HepG2 (cell line): ENCODE measurements at regions not wholly inside any gene's neighbourhood (a gene's known extent, or its start where the extent isn't known, plus 50 kb on each side); places are given as distances from the start of the nearest gene placed in this dataset.

Source experiments
- ATAC-seq: fragments of 200-7000 bp; cut with Tn5 transposase; 3 replicates; pipeline ENCODE4 v1.9.1; 2020; ENCODE audit warnings: mild to moderate bottlenecking, moderate library complexity
- BruUV-seq: library from RNA; stranded (reverse); fragments of 400-500 nt; replicated peaks from 2 replicates; lab custom pipeline; 2021; lab: Mats Ljungman, UMichigan
- CTCF ChIA-PET: fragments of 300-600 bp; formaldehyde crosslinking; extraction: SDS; loops from one replicate; lab custom pipeline; 2021; ENCODE audit warnings: low total read pairs, inconsistent platforms, low intra/inter-chr PET ratio; lab: Yijun Ruan, JAX
- POLR2A ChIA-PET: fragments of 350-600 bp; sonication (Branson Sonifier 250); formaldehyde crosslinking; loops from one replicate; lab custom pipeline; 2020; ENCODE audit warnings: antibody characterized with exemption, inconsistent platforms; lab: Yijun Ruan, JAX
- DNase-seq: peaks from one replicate; pipeline ENCODE4 v3.0.0-alpha.2; 2015; ENCODE audit warnings: low spot score
- FAIRE-seq: peaks from 3 replicates; lab custom pipeline; 2011; peaks lifted over from hg19 to GRCh38; lab: Jason Lieb, UNC
- H2AFZ ChIP-seq: one replicate; pipeline ENCODE4 v1.6.1; 2011; ENCODE audit warnings: low read length, inconsistent platforms
- H3K27ac ChIP-seq: fragments of 300-600 bp; 3 replicates; pipeline ENCODE4 v1.8.0; 2011; ENCODE audit warnings: mixed run types, mild to moderate bottlenecking, mixed read lengths, low read length, inconsistent platforms; ENCODE audit not compliant: insufficient read depth; ENCODE audit errors: extremely low read length
- H3K27me3 ChIP-seq, 2 experiments: fragments of 200-600 bp in 1 of 2; 2 replicates in 1 of 2; 3 replicates in 1 of 2; pipeline versions ENCODE4 v1.6.0 to v1.8.0; 2011; ENCODE audit warnings: low read length in 2 of 2, mild to moderate bottlenecking in 2 of 2, moderate library complexity in 2 of 2, inconsistent platforms in 1 of 2; ENCODE audit not compliant: insufficient read depth in 2 of 2, control insufficient read depth in 1 of 2
- H3K36me3 ChIP-seq, 2 experiments: fragments of 200-600 bp in 1 of 2; replicated peaks in 1 of 2; 2 replicates in 1 of 2; 3 replicates in 1 of 2; pipeline versions ENCODE4 v1.5.1 to v1.8.0; 2011; ENCODE audit warnings: low read length in 2 of 2, inconsistent platforms in 1 of 2; ENCODE audit not compliant: insufficient read depth in 2 of 2, control insufficient read depth in 1 of 2
- H3K4me1 ChIP-seq: 2 replicates; pipeline ENCODE4 v1.5.1; 2012; ENCODE audit warnings: low read length, inconsistent platforms; ENCODE audit not compliant: insufficient read depth
- H3K4me2 ChIP-seq: 2 replicates; pipeline ENCODE4 v1.6.0; 2011; ENCODE audit warnings: low read depth, low read length, inconsistent platforms
- H3K4me3 ChIP-seq, 3 experiments: fragments of 200-600 bp in 1 of 3; sonication (generic), shearing (Covaris generic) in 1 of 3; replicated peaks in 1 of 3; 2 replicates each; pipeline ENCODE4 v1.5.1; 2011 to 2016; ENCODE audit warnings: low read length in 3 of 3, inconsistent platforms in 2 of 3, low read depth in 2 of 3, mild to moderate bottlenecking in 2 of 3, control low read depth in 1 of 3, mixed read lengths in 1 of 3; ENCODE audit not compliant: insufficient read depth in 1 of 3
- H3K79me2 ChIP-seq: one replicate; pipeline ENCODE4 v1.6.1; 2011; ENCODE audit warnings: low read length, inconsistent platforms; ENCODE audit not compliant: insufficient read depth
- H3K9ac ChIP-seq: 2 replicates; pipeline ENCODE4 v1.6.0; 2011; ENCODE audit warnings: mild to moderate bottlenecking, low read depth, low read length, inconsistent platforms; ENCODE audit not compliant: insufficient read depth
- H3K9me3 ChIP-seq: 2 replicates; pipeline ENCODE4 v1.5.1; 2012; ENCODE audit warnings: mild to moderate bottlenecking, low read length
- H4K20me1 ChIP-seq: 2 replicates; pipeline ENCODE4 v1.6.0; 2011; ENCODE audit warnings: inconsistent platforms, mild to moderate bottlenecking, low read length, moderate library complexity; ENCODE audit not compliant: insufficient read depth
- ATM ChIP-seq: fragments of 450-650 bp; IDR thresholded peaks from 2 replicates; pipeline ENCODE4 v1.7.1; 2017; ENCODE audit warnings: mild to moderate bottlenecking, borderline replicate concordance
- ISL2 ChIP-seq: sonication (generic); formaldehyde crosslinking; IDR thresholded peaks from 2 replicates; pipeline ENCODE4 v1.5.0; 2020; ENCODE audit warnings: missing genetic modification reagents
- KAT2B ChIP-seq: fragments of 150-350 bp; IDR thresholded peaks from 2 replicates; pipeline ENCODE4 v1.6.1; 2014; ENCODE audit warnings: low read depth, low read length, borderline replicate concordance
- MEIS1 ChIP-seq: sonication (generic); formaldehyde crosslinking; IDR thresholded peaks from 2 replicates; pipeline ENCODE4 v1.9.0; 2021; ENCODE audit warnings: mild to moderate bottlenecking, missing genetic modification reagents, moderate library complexity, borderline replicate concordance
- MXI1 ChIP-seq: IDR thresholded peaks from 3 replicates; pipeline ENCODE4 v1.6.1; 2012; ENCODE audit warnings: low read depth, low read length, inconsistent platforms, borderline replicate concordance
- NKX3-1 ChIP-seq: sonication (generic); formaldehyde crosslinking; IDR thresholded peaks from 2 replicates; pipeline ENCODE4 v1.5.0; 2020; ENCODE audit warnings: missing genetic modification reagents
- RFX1 ChIP-seq: fragments of 450-650 bp; IDR thresholded peaks from 2 replicates; pipeline ENCODE4 v1.6.1; 2017
- SUZ12 ChIP-seq: fragments of 150-350 bp; IDR thresholded peaks from 2 replicates; pipeline ENCODE4 v1.6.1; 2014; ENCODE audit warnings: low read depth, low read length
- ZSCAN12 ChIP-seq: sonication (generic); formaldehyde crosslinking; IDR thresholded peaks from 2 replicates; pipeline ENCODE4 v1.9.0; 2021; ENCODE audit warnings: mild to moderate bottlenecking, missing genetic modification reagents
- in situ Hi-C: cut with HindIII; loops from 2 replicates; pipeline ENCODE4 v1.10.0; 2017; ENCODE audit warnings: low pct_unique_long_range_greater_than_20kb; ENCODE audit not compliant: extremely low pct_ligation_motif_present
- intact Hi-C: fragments of 100-400 bp; cut with micrococcal nuclease; formaldehyde crosslinking; loops from one replicate; pipeline ENCODE4 v1.10.0; 2022; ENCODE audit not compliant: unreplicated experiment
- TF ChIP-seq, protein P1 (sequence below): sonication (generic); formaldehyde crosslinking; IDR thresholded peaks from 2 replicates; pipeline ENCODE4 v1.4.0; 2020; ENCODE audit warnings: mild to moderate bottlenecking, missing genetic modification reagents
- TF ChIP-seq, protein P2 (sequence below): IDR thresholded peaks from 2 replicates; pipeline ENCODE4 v1.6.1; 2016; ENCODE audit warnings: missing compliant biosample characterization, missing genetic modification reagents, borderline replicate concordance
- TF ChIP-seq, protein P3 (sequence below): sonication (generic); formaldehyde crosslinking; IDR thresholded peaks from 2 replicates; pipeline ENCODE4 v1.5.0; 2020; ENCODE audit warnings: missing genetic modification reagents
- TF ChIP-seq, protein P4 (sequence below): fragments of 450-650 bp; IDR thresholded peaks from 2 replicates; pipeline ENCODE4 v1.6.1; 2017; ENCODE audit warnings: mild to moderate bottlenecking

DNA sequence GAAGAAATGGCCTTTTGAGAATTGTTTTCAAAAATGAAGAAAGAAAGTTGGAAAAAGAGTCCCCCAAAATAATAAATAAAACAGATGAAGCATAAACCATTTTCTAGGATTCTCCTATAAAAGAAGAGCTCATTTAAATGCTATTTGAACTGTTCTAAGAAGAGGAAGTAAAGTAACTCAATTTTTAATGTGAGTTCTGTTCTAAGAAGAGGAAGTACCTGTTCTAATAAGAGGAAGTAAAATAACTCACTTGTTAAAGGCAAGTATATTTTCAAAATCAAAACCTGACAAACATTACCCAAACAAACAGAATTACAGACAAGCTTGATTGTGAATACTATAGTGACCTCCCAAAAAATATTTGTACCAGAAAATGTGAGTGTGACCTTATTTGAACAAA is 1326.3 kb downstream of the C4orf33 start:
- intact Hi-C loops = no loop called here
- FAIRE-seq (no peak), ATAC-seq (no peak), DNase-seq (no peak)
- H3K9ac ChIP-seq = no peak overlapping the region
- H3K4me1 ChIP-seq = no peaks in the 10 kb centered on the region
- H3K79me2 ChIP-seq = no peaks in the 10 kb centered on the region
- H3K9me3 ChIP-seq = no peaks in the 10 kb centered on the region
- no peaks in the 10 kb centered on the region for H3K27me3 ChIP-seq
- ChIA-PET POLR2A (no interaction called here), CTCF (no interaction called here)
- H2AFZ ChIP-seq = no peak overlapping the region
- H3K27ac ChIP-seq = no peak overlapping the region
- H3K4me3 ChIP-seq = no peak overlapping the region
- H3K4me2 ChIP-seq = no peak overlapping the region
- TF ChIP-seq ISL2 (no peak), MEIS1 (no peak), KAT2B (no peak), SUZ12 (no peak), RFX1 (no peak), MXI1 (no peak), ZSCAN12 (no peak), ATM (no peak), NKX3-1 (CRISPR knock-in tag) (no peak)
- TF ChIP-seq, protein P1, sequence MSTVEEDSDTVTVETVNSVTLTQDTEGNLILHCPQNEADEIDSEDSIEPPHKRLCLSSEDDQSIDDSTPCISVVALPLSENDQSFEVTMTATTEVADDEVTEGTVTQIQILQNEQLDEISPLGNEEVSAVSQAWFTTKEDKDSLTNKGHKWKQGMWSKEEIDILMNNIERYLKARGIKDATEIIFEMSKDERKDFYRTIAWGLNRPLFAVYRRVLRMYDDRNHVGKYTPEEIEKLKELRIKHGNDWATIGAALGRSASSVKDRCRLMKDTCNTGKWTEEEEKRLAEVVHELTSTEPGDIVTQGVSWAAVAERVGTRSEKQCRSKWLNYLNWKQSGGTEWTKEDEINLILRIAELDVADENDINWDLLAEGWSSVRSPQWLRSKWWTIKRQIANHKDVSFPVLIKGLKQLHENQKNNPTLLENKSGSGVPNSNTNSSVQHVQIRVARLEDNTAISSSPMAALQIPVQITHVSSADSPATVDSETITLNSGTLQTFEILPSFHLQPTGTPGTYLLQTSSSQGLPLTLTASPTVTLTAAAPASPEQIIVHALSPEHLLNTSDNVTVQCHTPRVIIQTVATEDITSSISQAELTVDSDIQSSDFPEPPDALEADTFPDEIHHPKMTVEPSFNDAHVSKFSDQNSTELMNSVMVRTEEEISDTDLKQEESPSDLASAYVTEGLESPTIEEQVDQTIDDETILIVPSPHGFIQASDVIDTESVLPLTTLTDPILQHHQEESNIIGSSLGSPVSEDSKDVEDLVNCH = no peak
- TF ChIP-seq, protein P2, sequence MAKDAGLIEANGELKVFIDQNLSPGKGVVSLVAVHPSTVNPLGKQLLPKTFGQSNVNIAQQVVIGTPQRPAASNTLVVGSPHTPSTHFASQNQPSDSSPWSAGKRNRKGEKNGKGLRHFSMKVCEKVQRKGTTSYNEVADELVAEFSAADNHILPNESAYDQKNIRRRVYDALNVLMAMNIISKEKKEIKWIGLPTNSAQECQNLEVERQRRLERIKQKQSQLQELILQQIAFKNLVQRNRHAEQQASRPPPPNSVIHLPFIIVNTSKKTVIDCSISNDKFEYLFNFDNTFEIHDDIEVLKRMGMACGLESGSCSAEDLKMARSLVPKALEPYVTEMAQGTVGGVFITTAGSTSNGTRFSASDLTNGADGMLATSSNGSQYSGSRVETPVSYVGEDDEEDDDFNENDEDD (CRISPR knock-in tag) = no peak
- TF ChIP-seq, protein P3, sequence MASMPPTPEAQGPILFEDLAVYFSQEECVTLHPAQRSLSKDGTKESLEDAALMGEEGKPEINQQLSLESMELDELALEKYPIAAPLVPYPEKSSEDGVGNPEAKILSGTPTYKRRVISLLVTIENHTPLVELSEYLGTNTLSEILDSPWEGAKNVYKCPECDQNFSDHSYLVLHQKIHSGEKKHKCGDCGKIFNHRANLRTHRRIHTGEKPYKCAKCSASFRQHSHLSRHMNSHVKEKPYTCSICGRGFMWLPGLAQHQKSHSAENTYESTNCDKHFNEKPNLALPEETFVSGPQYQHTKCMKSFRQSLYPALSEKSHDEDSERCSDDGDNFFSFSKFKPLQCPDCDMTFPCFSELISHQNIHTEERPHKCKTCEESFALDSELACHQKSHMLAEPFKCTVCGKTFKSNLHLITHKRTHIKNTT (CRISPR knock-in tag) = no peak
- TF ChIP-seq, protein P4, sequence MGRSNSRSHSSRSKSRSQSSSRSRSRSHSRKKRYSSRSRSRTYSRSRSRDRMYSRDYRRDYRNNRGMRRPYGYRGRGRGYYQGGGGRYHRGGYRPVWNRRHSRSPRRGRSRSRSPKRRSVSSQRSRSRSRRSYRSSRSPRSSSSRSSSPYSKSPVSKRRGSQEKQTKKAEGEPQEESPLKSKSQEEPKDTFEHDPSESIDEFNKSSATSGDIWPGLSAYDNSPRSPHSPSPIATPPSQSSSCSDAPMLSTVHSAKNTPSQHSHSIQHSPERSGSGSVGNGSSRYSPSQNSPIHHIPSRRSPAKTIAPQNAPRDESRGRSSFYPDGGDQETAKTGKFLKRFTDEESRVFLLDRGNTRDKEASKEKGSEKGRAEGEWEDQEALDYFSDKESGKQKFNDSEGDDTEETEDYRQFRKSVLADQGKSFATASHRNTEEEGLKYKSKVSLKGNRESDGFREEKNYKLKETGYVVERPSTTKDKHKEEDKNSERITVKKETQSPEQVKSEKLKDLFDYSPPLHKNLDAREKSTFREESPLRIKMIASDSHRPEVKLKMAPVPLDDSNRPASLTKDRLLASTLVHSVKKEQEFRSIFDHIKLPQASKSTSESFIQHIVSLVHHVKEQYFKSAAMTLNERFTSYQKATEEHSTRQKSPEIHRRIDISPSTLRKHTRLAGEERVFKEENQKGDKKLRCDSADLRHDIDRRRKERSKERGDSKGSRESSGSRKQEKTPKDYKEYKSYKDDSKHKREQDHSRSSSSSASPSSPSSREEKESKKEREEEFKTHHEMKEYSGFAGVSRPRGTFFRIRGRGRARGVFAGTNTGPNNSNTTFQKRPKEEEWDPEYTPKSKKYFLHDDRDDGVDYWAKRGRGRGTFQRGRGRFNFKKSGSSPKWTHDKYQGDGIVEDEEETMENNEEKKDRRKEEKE = no peak
- no TSS peak for BruUV-seq
- H4K20me1 ChIP-seq = no peaks in the 10 kb centered on the region
- in situ Hi-C loops = no loop called here
- H3K36me3 ChIP-seq = no peaks in the 10 kb centered on the region
